T-helper 22 cell (primary cell): ENCODE measurements at regions not wholly inside any gene's neighbourhood (a gene's known extent, or its start where the extent isn't known, plus 50 kb on each side); places are given as distances from the start of the nearest gene placed in this dataset.

Experiments used
- DNase-seq: peaks from one replicate; pipeline ENCODE4 v3.0.0-alpha.2; 2020; ENCODE audit warnings: low read depth

DNA sequence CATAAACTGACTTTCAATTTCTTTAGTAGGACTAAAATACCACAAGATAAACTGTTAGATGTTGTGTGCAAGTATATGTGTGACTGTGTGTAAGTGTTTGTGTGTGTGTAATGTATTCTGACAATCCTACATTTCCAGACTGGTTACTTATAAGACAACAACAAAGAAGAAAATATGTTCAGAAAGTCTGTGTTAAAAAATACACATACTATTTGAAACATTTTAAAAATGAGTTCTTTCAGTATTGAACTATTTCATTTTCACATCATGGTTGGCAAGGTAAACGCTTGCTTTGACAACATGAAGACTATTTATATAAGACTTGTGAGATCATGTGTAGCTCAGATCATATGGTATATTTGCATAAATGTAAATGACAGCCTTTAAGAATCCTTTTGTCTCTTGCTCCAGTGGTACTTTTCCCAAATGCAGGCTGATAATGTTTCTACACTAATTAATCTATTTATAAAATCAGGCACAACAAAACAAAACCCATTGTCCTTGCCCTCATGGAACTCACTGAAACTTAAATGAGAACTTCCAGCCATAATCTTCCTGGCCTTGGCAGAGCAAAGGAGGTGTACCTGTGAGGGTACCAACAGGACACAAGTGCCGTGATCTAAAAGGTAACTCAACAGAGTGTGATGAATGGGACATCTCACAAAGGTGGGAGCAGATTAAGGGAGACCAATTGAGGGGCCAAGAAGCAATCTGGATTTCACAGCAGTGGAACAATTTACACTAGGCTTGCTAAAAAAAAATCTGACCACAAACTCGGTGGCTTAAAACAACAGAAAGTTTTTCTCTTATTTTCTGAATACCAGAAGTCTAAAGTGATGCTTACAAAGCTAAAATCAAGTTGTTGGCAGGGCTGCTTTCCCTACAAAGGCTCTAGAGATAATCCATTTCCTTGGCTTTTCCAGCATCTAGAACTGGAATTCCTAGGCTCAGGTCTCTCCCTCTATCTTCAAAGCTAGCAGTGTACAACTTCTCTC lies 349.0 kb downstream of the TBC1D4 start:
- DNase-seq = no peak

DNA sequence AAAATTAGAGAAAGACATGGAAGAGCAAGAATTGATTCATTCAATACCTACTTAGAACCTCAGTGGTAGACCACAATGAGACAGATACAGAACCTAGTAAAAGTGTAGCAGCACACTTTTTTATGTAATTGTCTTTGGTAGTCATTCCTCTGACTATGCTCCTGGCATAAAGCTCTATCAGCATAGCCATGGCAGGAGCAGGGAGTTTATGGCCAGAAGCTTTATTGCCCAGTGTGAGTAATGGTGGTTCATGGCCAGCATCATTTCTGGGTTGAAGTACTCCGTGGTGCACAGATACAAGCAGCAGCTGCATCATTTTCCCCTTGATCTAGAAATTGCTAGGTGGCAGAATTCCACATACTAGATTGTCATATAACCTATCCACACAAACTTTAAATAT lies 352.6 kb downstream of the TBC1D4 start:
- DNase-seq = no peak

DNA sequence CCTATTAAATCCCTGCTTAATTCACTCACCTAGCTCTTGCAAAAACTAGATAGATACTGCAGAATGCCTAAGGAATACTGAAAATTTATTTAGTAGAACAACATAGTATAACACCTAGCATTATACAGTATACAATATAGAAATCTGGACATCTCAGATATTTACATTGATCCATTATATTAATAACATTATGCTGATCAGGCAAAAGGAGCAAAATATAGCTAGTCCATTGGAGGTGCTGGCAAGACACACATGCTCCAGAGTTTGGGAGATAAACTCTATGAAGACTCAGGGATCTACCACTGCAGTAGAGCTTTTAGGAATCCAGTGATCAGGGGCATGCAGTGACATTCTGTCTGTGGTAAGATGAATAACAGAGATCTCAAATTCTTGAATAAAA lies 357.6 kb downstream of the TBC1D4 start:
- no peak for DNase-seq

GRCh38 chr13:75123428-75123827 lies 358.5 kb downstream of the TBC1D4 start:
- no peak for DNase-seq

DNA sequence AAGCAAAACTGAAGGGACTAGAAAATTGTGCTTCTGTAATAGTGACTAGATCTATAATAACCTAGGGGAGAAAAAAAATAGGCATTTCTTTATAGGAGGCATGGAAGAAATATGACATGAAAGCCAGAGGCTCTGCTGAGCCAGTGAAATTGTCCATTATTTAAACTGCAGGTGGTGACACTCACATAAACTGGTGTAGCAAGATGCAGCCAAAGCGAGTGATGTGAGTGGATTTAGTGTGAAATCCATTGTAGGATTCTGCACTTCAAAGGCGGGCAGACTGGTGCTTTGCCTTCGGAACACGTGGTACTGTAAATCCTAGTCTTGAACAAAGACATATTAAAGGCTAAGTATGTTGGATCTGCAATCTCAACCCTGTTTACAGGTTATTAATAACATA lies 361.9 kb downstream of the TBC1D4 start:
- no peak for DNase-seq

DNA sequence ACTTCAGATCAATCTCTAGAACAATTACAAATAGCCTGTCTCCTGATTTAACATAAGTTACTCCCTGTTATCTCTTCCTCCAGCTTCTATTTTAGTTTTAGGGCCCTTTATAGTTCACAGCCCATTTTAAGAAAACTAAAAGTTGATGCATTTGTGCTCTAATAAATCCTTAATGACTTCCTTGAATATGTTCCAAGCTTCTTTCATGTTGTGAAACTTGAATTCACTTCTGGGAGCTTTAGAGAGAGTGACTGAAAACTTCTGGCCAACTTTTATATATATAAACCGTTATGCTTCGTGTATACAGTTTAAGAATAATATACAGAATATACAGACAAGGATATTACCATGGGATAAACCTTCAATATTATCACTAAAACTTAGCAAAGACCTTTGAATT lies 366.8 kb downstream of the TBC1D4 start:
- no peak for DNase-seq

- DNase-seq = no peak
Measured at GRCh38 chr13:75103976-75104375, 378.0 kb downstream of the TBC1D4 start.

- DNase-seq = no peak
Measured at GRCh38 chr13:75102001-75102716, 379.8 kb downstream of the TBC1D4 start.

- DNase-seq = no peak
Measured at GRCh38 chr13:75101348-75101747, 380.6 kb downstream of the TBC1D4 start.

- no peak for DNase-seq
Measured at GRCh38 chr13:75092143-75092542, 389.8 kb downstream of the TBC1D4 start.

DNA sequence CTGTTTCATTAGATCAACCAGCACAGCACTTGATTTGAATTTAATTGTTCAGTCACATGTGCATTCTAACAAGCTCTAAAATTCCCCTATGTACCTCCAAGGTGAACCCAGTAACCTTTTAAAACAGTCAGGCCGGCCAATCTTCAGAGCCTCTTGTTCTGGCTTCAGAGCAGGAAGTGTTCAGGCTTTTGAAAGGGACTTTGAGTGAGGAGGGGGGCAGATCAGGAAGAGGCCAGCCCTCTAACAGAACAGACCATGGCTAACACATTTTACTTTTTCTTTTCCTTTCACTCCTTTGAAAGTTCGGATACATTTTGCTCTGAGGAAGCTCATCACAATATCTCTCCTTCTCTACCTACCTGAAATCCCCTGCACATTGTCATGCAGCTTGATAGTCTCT lies 390.3 kb downstream of the TBC1D4 start:
- DNase-seq = no peak

- no peak for DNase-seq
Measured at GRCh38 chr13:75090872-75091615, 390.9 kb downstream of the TBC1D4 start.

- DNase-seq = no peak
Measured at GRCh38 chr13:75088915-75089314, 393.1 kb downstream of the TBC1D4 start.

GRCh38 chr13:75079226-75079625 lies 402.7 kb downstream of the TBC1D4 start:
- DNase-seq = no peak

GRCh38 chr13:75076476-75076875 lies 405.5 kb downstream of the TBC1D4 start:
- DNase-seq = no peak

DNA sequence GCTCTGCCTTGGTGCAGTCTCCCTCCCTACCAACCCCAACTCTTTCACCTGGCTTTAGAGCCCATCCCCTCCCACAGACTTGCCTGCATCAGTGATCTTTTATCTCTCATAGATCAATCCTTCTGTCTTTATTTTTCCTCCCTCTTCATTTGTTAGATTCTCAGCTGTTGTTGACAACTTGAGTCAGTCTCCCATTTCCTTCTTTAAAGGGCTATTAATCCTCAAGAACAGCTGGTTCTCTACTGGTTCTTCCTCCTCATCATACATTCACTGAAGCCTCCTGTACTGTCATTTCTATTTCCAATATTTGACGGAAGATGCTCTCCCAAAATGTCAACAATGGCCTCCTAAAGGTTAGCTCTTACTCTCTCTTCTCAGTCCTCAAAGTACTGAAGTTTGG lies 408.2 kb downstream of the TBC1D4 start:
- DNase-seq = no peak

GRCh38 chr13:75072891-75073290 lies 409.1 kb downstream of the TBC1D4 start:
- no peak for DNase-seq

DNA sequence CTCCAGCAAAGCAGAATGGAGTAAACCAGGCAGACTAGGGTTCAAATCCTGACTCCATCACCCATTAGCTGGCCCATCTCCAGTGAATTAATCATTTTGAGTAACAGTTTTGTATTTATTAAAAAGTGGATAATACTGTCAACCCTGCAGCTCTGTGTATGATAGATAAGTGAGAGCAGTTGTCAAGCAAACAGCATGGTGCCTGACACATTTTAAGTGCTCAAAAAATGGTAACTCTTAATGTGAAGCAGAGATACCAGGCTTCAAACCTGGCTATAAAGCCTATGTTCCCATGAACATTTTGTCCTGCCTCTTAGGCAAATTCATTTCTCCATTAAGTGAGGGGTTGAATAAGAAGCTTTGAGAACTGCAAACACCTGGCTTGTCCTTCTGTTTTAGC lies 409.6 kb downstream of the TBC1D4 start:
- DNase-seq = no peak

DNA sequence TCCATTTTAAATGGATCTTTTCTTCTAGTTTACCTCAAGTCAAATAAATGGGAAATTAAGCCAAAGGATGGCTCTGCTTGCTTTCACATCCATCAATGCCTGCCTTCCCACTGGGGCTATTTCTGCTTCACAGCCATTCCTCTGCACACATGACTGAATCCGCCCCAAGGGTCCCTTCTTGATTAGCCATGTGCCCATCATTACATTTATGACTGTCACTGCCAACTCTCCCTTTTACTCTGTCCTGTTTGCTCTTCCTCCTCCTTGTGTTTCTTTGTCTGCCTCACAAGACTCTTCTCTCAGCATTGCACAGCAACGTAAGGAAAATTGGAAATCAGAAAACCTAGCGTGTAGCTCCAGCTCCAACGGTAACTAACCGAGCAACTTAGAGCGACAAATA lies 410.2 kb downstream of the TBC1D4 start:
- DNase-seq = no peak

GRCh38 chr13:75071395-75071794 lies 410.6 kb downstream of the TBC1D4 start:
- no peak for DNase-seq

GRCh38 chr13:75061909-75062308 lies 420.1 kb downstream of the TBC1D4 start:
- DNase-seq = no peak

DNA sequence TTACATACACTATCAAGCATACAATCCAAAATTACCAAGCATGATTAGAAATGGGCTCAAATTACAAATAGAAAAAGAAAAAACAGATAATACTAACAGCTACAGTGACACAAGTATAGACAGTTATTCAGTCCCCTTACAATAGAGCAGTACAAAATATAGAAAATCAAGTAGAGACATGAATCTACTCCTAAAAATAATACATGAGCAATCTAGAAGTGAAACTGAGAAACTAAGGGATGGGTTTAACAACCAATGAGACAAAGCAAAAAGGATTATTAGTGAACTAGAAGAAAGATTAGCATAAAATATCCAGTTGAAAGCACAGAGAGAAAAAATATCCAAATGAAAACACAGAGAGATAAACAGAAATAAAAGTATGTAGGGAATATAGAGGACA lies 426.7 kb downstream of the TBC1D4 start:
- no peak for DNase-seq

DNA sequence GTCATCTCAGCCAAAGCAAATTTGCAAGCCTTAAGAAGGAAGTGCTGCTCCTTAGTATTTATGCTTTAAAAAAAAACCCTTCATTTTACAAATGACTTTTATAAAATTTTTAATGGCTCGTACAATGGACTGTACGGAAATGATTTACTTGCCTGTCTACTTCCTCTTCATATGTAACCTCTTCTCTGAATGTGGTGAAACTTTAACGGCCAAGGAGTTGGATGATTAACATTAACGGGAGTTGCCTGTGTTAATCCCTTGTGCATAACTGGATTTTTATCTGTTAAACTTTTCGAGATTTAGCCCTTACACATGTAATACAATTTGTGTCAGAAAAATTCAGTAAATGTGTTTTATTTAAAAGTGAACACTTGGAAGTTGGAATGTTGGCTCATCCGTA lies 429.4 kb downstream of the TBC1D4 start:
- no peak for DNase-seq
